NCI-H1092 treated with DMSO at 0.1 percent for 48 hours (cell line): ENCODE measurements at regions not wholly inside any gene's neighbourhood (a gene's known extent, or its start where the extent isn't known, plus 50 kb on each side); places are given as distances from the start of the nearest gene placed in this dataset.
A peak's percentile ranks its signal among the peaks of the same experiment; 100 is the strongest.

Source experiments
- DNase-seq: peaks from one replicate; lab custom pipeline; 2025; lab: John Stamatoyannopoulos, UW

- DNase-seq: no peak
These were observed 350.7 kb downstream of the GLRX3 start for GRCh38 chr10:130486906-130487305.

GRCh38 chr10:130487566-130487965 is 351.4 kb downstream of the GLRX3 start:
- DNase-seq: no peak

- no peak for DNase-seq
These were observed 353.7 kb downstream of the GLRX3 start for GRCh38 chr10:130489891-130490290.

GRCh38 chr10:130491011-130491692 is 355.0 kb downstream of the GLRX3 start:
- DNase-seq: no peak

- DNase-seq: peak; percentile 47
These were observed 355.5 kb downstream of the GLRX3 start for GRCh38 chr10:130491693-130492050.

GRCh38 chr10:130492266-130492934 is 356.2 kb downstream of the GLRX3 start:
- DNase-seq: no peak

GRCh38 chr10:130493021-130493420 is 356.8 kb downstream of the GLRX3 start:
- DNase-seq: no peak

- no peak for DNase-seq
These were observed 357.4 kb downstream of the GLRX3 start for GRCh38 chr10:130493446-130494145.

GRCh38 chr10:130495116-130495862 is 359.1 kb downstream of the GLRX3 start:
- no peak for DNase-seq

- no peak for DNase-seq
These were observed 359.9 kb downstream of the GLRX3 start for GRCh38 chr10:130495891-130496636.

GRCh38 chr10:130497056-130498010 is 361.1 kb downstream of the GLRX3 start:
- no peak for DNase-seq

- no peak for DNase-seq
These were observed 361.9 kb downstream of the GLRX3 start for GRCh38 chr10:130498042-130498441.

GRCh38 chr10:130498934-130499333 is 362.7 kb downstream of the GLRX3 start:
- DNase-seq: no peak

- DNase-seq: no peak
These were observed 363.4 kb downstream of the GLRX3 start for GRCh38 chr10:130499541-130499940.

GRCh38 chr10:130500261-130501000 is 364.2 kb downstream of the GLRX3 start:
- no peak for DNase-seq

GRCh38 chr10:130507461-130507860 is 371.3 kb downstream of the GLRX3 start:
- no peak for DNase-seq

- DNase-seq: no peak
These were observed 373.9 kb downstream of the GLRX3 start for GRCh38 chr10:130509881-130510689.

GRCh38 chr10:130510755-130511154 is 374.6 kb downstream of the GLRX3 start:
- no peak for DNase-seq

- no peak for DNase-seq
These were observed 375.6 kb downstream of the GLRX3 start for GRCh38 chr10:130511766-130512165.
